K562 (cell line): ENCODE measurements at regions not wholly inside any gene's neighbourhood (a gene's known extent, or its start where the extent isn't known, plus 50 kb on each side); places are given as distances from the start of the nearest gene placed in this dataset.

Source experiments
- CHD2 ChIP-seq: IDR thresholded peaks from 2 replicates; pipeline ENCODE4 v1.6.1; 2011; ENCODE audit warnings: low read depth, low read length
- ERF ChIP-seq: fragments of 450-650 bp; formaldehyde crosslinking; IDR thresholded peaks from 2 replicates; pipeline ENCODE4 v1.4.0; 2020; ENCODE audit warnings: mild to moderate bottlenecking, mixed read lengths
- ETS2 ChIP-seq: IDR thresholded peaks from 2 replicates; pipeline ENCODE4 v1.6.1; 2016; ENCODE audit warnings: borderline replicate concordance, missing genetic modification characterization, mild to moderate bottlenecking, moderate library complexity, missing compliant biosample characterization; ENCODE audit not compliant: poor library complexity, severe bottlenecking
- MCM5 ChIP-seq: fragments of 450-650 bp; IDR thresholded peaks from 2 replicates; pipeline ENCODE4 v1.6.1; 2016; ENCODE audit warnings: low read depth
- MYC ChIP-seq, 2 experiments: fragments of 250-450 bp in 1 of 2; sonication (Bioruptor Pico) in 1 of 2; IDR thresholded peaks; 2 replicates each; pipeline versions ENCODE4 v1.5.1 to v1.6.1; 2012 to 2021; ENCODE audit warnings: low read depth in 2 of 2, borderline replicate concordance in 1 of 2, improper control_type of control experiment in 1 of 2, low read length in 1 of 2, mild to moderate bottlenecking in 1 of 2, moderate library complexity in 1 of 2
- PREB ChIP-seq: sonication (generic); formaldehyde crosslinking; IDR thresholded peaks from 2 replicates; pipeline ENCODE4 v1.8.1; 2023; ENCODE audit warnings: mild to moderate bottlenecking, missing genetic modification reagents
- SMARCB1 ChIP-seq: IDR thresholded peaks from 2 replicates; pipeline ENCODE4 v1.6.1; 2011; ENCODE audit warnings: improper control_type of control experiment, low read depth; ENCODE audit not compliant: insufficient read length
- TOE1 ChIP-seq, 2 experiments: fragments of 450-650 bp in 1 of 2; sonication (generic) in 1 of 2; formaldehyde crosslinking in 1 of 2; IDR thresholded peaks; 2 replicates each; pipeline versions ENCODE4 v1.7.1 to v1.8.0; 2016 to 2022; ENCODE audit warnings: borderline replicate concordance in 2 of 2, mild to moderate bottlenecking in 2 of 2, antibody characterized with exemption in 1 of 2, inconsistent platforms in 1 of 2, low read depth in 1 of 2, missing genetic modification reagents in 1 of 2, moderate library complexity in 1 of 2
- TRIM28 ChIP-seq: fragments of 450-650 bp; IDR thresholded peaks from 2 replicates; pipeline ENCODE4 v1.6.1; 2017
- ZEB2 ChIP-seq: fragments of 450-650 bp; IDR thresholded peaks from 2 replicates; pipeline ENCODE4 v1.6.1; 2016
- TF ChIP-seq, protein P1 (sequence below): fragments of 150-350 bp; conservative IDR thresholded peaks from 2 replicates; pipeline ENCODE4 v1.6.1; 2014; ENCODE audit warnings: low read length
- TF ChIP-seq, protein P2 (sequence below), 2 experiments: fragments of 450-650 bp; IDR thresholded peaks; 2 replicates each; pipeline ENCODE4 v1.6.1; 2016; ENCODE audit warnings: mild to moderate bottlenecking in 2 of 2, borderline replicate concordance in 1 of 2, low read depth in 1 of 2, moderate library complexity in 1 of 2

DNA sequence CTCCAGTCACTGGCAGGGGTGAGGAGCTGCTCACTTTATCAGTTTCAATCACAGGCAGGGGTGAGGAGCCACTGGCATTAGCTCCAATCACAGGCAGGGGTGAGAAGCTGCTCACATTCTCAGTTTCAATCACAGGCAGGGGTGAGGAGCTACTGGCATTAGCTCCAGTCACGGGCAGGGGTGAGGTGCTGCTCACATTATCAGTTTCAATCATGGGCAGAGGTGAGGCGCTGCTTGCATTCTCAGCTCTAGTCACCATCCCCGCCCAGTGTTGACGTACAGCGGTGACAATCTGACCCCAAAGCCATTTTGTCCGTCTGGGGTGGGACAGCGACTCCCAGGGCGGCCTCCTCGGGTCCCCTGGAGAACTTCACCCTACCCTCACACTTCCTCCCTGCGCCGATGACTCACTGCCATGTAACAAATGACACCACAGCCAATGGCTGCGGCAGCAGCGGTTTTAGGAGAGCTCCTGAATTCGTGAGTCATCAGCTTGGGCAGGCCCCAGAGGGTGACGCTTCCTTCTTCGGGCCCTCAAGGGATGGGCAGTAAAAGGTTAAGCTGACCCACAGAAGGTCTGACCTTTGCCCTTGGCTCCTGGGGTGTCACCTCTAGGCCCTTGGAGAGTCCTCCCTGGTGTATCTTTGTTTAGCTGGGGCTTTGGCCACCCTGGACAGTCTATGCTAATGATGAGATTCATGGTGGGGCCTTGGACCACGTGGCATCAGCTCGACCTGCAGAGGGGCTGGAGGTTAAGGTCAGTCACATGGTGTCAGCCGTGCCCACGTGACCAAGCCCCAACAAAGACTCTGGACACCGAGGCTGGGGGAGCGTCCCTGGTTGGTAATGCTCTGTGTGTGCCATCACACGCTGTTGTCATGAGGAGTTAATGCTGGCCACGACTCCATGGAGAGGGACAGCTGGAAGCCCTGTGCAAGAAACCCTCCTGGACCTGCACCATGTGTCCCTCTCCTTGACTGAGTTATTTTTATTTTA is 171.7 kb downstream of the C16orf95 start (continued):
- TF ChIP-seq, protein P1, sequence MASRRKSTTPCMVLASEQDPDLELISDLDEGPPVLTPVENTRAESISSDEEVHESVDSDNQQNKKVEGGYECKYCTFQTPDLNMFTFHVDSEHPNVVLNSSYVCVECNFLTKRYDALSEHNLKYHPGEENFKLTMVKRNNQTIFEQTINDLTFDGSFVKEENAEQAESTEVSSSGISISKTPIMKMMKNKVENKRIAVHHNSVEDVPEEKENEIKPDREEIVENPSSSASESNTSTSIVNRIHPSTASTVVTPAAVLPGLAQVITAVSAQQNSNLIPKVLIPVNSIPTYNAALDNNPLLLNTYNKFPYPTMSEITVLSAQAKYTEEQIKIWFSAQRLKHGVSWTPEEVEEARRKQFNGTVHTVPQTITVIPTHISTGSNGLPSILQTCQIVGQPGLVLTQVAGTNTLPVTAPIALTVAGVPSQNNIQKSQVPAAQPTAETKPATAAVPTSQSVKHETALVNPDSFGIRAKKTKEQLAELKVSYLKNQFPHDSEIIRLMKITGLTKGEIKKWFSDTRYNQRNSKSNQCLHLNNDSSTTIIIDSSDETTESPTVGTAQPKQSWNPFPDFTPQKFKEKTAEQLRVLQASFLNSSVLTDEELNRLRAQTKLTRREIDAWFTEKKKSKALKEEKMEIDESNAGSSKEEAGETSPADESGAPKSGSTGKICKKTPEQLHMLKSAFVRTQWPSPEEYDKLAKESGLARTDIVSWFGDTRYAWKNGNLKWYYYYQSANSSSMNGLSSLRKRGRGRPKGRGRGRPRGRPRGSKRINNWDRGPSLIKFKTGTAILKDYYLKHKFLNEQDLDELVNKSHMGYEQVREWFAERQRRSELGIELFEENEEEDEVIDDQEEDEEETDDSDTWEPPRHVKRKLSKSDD = no peak
- TF ChIP-seq ERF (CRISPR knock-in tag) (0 out of 2 replicates have a peak, but pooled peaks have one; percentile 46), TRIM28 (no peak), SMARCB1 (no peak), ETS2 (no peak), TOE1 (IDR thresholded peaks at IDR 0.05; ENCODE audit: borderline replicate concordance) (peak; percentile 69; the same call in 1 of the 2 replicates), TOE1 (CRISPR knock-in tag; IDR thresholded peaks at IDR 0.05; ENCODE audit: borderline replicate concordance, low read depth) (no peak), MCM5 (no peak), ZEB2 (0 out of 2 replicates have a peak, but pooled peaks have one; percentile 28), PREB (CRISPR knock-in tag) (no peak), MYC (IDR thresholded peaks at IDR 0.05; ENCODE audit: low read depth, low read length) (no peak), MYC (CRISPR knock-in tag; IDR thresholded peaks at IDR 0.05; ENCODE audit: borderline replicate concordance, low read depth) (no peak), CHD2 (no peak)
- TF ChIP-seq, protein P2, sequence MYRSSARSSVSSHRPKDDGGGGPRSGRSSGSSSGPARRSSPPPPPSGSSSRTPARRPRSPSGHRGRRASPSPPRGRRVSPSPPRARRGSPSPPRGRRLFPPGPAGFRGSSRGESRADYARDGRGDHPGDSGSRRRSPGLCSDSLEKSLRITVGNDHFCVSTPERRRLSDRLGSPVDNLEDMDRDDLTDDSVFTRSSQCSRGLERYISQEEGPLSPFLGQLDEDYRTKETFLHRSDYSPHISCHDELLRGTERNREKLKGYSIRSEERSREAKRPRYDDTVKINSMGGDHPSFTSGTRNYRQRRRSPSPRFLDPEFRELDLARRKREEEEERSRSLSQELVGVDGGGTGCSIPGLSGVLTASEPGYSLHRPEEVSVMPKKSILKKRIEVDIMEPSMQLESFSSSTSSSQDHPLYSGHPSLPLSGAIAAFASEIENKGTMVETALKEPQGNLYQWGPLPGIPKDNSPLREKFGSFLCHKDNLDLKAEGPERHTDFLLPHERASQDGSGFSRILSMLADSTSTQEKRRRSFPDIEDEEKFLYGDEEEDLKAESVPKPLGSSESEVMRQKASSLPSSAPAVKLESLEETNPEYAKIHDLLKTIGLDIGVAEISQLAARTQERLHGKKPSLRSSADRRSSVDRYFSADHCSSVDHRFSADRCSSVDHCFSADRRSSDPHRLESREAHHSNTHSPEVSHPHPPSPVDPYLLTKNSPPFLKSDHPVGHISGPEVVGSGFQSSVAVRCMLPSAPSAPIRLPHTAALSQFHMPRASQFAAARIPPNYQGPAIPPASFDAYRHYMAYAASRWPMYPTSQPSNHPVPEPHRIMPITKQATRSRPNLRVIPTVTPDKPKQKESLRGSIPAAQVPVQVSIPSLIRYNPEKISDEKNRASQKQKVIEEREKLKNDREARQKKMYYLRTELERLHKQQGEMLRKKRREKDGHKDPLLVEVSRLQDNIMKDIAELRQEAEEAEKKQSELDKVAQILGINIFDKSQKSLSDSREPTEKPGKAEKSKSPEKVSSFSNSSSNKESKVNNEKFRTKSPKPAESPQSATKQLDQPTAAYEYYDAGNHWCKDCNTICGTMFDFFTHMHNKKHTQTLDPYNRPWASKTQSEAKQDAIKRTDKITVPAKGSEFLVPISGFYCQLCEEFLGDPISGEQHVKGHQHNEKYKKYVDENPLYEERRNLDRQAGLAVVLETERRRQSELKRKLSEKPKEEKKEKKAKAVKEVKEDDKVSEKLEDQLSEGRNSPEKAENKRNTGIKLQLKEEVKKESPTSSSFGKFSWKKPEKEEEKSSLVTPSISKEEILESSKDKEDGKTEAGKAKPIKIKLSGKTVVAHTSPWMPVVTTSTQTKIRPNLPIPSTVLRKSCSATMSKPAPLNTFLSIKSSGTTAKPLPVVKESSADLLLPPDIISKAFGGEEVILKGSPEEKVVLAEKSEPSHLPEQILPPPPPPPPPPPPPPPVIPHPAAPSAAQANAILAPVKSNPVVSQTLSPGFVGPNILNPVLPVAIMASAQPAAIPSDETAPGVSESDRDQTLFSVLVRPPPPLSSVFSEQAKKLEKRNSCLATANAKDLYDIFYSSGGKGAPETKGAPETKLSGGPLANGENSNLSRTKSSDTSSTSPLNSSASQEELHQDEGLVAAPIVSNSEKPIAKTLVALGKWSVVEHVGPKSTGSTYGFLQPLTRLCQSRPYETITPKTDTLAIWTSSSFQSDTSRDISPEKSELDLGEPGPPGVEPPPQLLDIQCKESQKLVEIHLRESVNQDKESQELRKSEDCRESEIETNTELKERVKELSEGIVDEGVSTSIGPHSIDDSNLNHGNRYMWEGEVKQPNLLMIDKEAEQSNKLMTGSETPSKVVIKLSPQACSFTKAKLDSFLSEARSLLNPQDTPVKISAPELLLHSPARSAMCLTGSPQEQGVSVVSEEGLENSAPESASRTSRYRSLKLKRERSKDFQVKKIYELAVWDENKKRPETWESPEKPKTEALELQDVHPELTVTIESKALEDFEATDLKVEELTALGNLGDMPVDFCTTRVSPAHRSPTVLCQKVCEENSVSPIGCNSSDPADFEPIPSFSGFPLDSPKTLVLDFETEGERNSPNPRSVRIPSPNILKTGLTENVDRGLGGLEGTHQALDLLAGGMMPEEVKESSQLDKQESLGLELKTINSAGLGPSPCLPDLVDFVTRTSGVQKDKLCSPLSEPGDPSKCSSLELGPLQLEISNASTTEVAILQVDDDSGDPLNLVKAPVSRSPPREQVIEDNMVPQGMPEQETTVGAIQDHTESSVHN (IDR thresholded peaks at IDR 0.05; ENCODE audit: borderline replicate concordance in 1 of 2, low read depth in 1 of 2) = peak in 1 of 2 experiments; percentile 46; a peak in 1 of 4 replicates
